Osteocyte (in vitro differentiated cells): ENCODE measurements at regions not wholly inside any gene's neighbourhood (a gene's known extent, or its start where the extent isn't known, plus 50 kb on each side); places are given as distances from the start of the nearest gene placed in this dataset.

Source experiments
- DNase-seq: peaks from one replicate; pipeline ENCODE4 v3.0.0; 2021; ENCODE audit warnings: mixed read lengths; ENCODE audit not compliant: unreplicated experiment; ENCODE audit errors: extremely low spot score
- H3K27ac Mint-ChIP-seq: one replicate; pipeline ENCODE4 v1.8.0; 2021; ENCODE audit warnings: mild to moderate bottlenecking, mixed read lengths; ENCODE audit not compliant: unreplicated experiment
- H3K27me3 Mint-ChIP-seq: one replicate; pipeline ENCODE4 v1.8.0; 2021; ENCODE audit warnings: mixed read lengths; ENCODE audit not compliant: unreplicated experiment
- H3K36me3 Mint-ChIP-seq: one replicate; pipeline ENCODE4 v1.8.0; 2021; ENCODE audit warnings: mixed read lengths; ENCODE audit not compliant: unreplicated experiment
- H3K4me1 Mint-ChIP-seq: one replicate; pipeline ENCODE4 v1.8.0; 2021; ENCODE audit warnings: mixed read lengths; ENCODE audit not compliant: unreplicated experiment
- H3K4me3 Mint-ChIP-seq: one replicate; pipeline ENCODE4 v1.8.0; 2021; ENCODE audit warnings: mild to moderate bottlenecking, moderate library complexity, mixed read lengths; ENCODE audit not compliant: unreplicated experiment
- H3K9me3 Mint-ChIP-seq: one replicate; pipeline ENCODE4 v1.8.0; 2021; ENCODE audit warnings: mixed read lengths; ENCODE audit not compliant: unreplicated experiment
- CTCF ChIP-seq: fragments of 200-600 bp; sonication (generic); IDR thresholded peaks from 2 replicates; pipeline ENCODE4 v1.5.0; 2021; ENCODE audit warnings: antibody characterized with exemption, mild to moderate bottlenecking, moderate library complexity

GRCh38 chr3:40976241-40976640 lies 223.1 kb upstream of the CTNNB1 start:
- H3K4me1 Mint-ChIP-seq: peaks cover 6% of the 10 kb centered on the region
- H3K4me3 Mint-ChIP-seq: no peak overlapping the region
- TF ChIP-seq CTCF: no peak
- H3K27ac Mint-ChIP-seq: no peak overlapping the region
- H3K9me3 Mint-ChIP-seq: peaks cover 4% of the 10 kb centered on the region
- no peak for DNase-seq
- no peaks in the 10 kb centered on the region for H3K27me3 Mint-ChIP-seq
- H3K36me3 Mint-ChIP-seq: no peaks in the 10 kb centered on the region

- peaks cover 9% of the 10 kb centered on the region for H3K27me3 Mint-ChIP-seq
- no peaks in the 10 kb centered on the region for H3K36me3 Mint-ChIP-seq
- H3K4me1 Mint-ChIP-seq: peaks cover 1% of the 10 kb centered on the region
- DNase-seq: no peak
- no peak for TF ChIP-seq CTCF
- peaks cover 4% of the 10 kb centered on the region for H3K9me3 Mint-ChIP-seq
- no peak overlapping the region for H3K27ac Mint-ChIP-seq
- no peak overlapping the region for H3K4me3 Mint-ChIP-seq
Observed at GRCh38 chr3:40978442-40978841, 220.9 kb upstream of the CTNNB1 start.

GRCh38 chr3:40979962-40980361 lies 219.3 kb upstream of the CTNNB1 start:
- TF ChIP-seq CTCF: no peak
- H3K27ac Mint-ChIP-seq: no peak overlapping the region
- H3K4me1 Mint-ChIP-seq: peaks cover 1% of the 10 kb centered on the region
- peak; percentile 48 for DNase-seq
- peaks cover 4% of the 10 kb centered on the region for H3K9me3 Mint-ChIP-seq
- H3K36me3 Mint-ChIP-seq: no peaks in the 10 kb centered on the region
- no peak overlapping the region for H3K4me3 Mint-ChIP-seq
- H3K27me3 Mint-ChIP-seq: peaks cover 12% of the 10 kb centered on the region

- Mint-ChIP-seq H3K36me3 (no peaks in the 10 kb centered on the region), H3K4me1 (peaks cover 1% of the 10 kb centered on the region)
Observed at GRCh38 chr3:40980467-40980866, 218.8 kb upstream of the CTNNB1 start.

GRCh38 chr3:40985195-40985594 lies 214.1 kb upstream of the CTNNB1 start:
- H3K4me3 Mint-ChIP-seq: no peak overlapping the region
- peaks cover 4% of the 10 kb centered on the region for H3K9me3 Mint-ChIP-seq
- no peak overlapping the region for H3K27ac Mint-ChIP-seq
- H3K27me3 Mint-ChIP-seq: peaks cover 12% of the 10 kb centered on the region
- no peaks in the 10 kb centered on the region for H3K4me1 Mint-ChIP-seq
- TF ChIP-seq CTCF: no peak
- no peaks in the 10 kb centered on the region for H3K36me3 Mint-ChIP-seq
- DNase-seq: peak; percentile 25

More at GRCh38 chr3:40980467-40980866, 218.8 kb upstream of the CTNNB1 start:
- Mint-ChIP-seq H3K9me3 (peaks cover 4% of the 10 kb centered on the region), H3K4me3 (no peak overlapping the region), H3K27ac (no peak overlapping the region), H3K27me3 (peaks cover 12% of the 10 kb centered on the region)
- peak; percentile 27 for DNase-seq
- TF ChIP-seq CTCF: no peak
